NCI-H2196 treated with DMSO at 0.1 percent for 48 hours (cell line): ENCODE measurements at regions not wholly inside any gene's neighbourhood (a gene's known extent, or its start where the extent isn't known, plus 50 kb on each side); places are given as distances from the start of the nearest gene placed in this dataset.
A peak's percentile ranks its signal among the peaks of the same experiment; 100 is the strongest.

Experiments
- DNase-seq: peaks from one replicate; lab custom pipeline; 2025; ENCODE audit not compliant: unreplicated experiment; lab: John Stamatoyannopoulos, UW

DNA sequence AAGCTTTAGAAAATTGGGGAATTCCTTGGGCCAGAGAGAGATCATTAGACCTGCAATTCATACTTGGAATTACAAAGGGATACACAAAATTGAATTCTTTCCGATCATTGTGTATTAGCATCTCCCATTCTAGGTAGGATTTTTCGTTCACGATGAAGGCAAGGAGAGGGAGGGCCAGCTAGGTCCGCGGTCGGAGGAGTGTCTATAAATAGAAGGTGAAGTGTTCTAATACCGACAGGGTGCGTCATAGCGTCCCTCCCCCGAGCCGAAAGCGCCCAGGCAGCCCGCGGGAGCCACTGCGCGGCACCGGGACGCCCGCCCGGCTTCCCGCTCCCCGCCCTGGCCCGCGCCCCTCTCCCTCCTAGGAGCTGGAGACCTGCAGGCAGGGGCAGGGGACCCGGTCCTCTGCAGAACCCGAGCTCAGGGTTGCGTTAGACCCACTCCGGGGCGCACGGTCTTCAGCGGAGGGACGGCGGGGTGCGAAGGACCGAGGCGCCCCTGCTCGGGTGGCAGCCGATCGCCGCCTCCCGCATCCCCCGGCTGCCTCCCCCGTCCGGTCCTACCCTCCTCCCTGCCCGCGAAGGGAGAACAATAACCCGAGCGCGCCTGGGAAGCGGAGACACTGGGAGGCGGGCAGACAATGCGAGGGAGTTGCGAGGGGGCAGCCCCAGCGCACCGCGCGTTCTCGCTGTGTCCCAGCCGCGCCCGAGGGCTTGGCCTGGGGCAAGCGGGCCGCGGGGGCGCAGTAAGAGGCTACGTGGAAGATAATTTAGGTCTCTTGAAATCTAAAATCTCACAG lies 114.2 kb upstream of the SERTAD2 start:
- DNase-seq, result peak; percentile 13

DNA sequence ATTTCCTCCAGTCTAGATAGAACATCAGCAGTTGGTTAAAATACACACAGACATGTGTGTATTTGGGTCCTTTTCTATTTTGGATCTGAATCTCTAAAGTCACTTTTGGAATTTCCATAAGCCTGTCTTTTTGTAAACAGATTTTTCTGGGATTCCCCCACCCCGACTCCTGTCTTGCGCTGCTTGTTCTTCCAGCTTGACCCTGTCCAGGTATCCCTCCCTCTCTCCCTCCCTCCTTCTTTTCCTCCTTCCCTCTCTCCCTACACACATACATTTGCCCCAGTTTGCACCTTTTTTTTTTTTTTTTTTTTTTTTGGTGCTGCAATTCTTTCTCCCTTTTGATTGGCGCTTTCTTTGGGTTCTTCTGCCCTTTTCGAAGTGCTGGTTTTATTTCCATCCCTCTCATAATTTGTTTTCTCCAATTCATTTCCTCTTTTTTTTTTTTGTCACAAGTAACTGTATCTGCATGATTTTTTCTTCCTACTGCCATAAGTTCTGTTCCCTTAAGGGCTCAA lies 114.8 kb upstream of the SERTAD2 start:
- no peak for DNase-seq

DNA sequence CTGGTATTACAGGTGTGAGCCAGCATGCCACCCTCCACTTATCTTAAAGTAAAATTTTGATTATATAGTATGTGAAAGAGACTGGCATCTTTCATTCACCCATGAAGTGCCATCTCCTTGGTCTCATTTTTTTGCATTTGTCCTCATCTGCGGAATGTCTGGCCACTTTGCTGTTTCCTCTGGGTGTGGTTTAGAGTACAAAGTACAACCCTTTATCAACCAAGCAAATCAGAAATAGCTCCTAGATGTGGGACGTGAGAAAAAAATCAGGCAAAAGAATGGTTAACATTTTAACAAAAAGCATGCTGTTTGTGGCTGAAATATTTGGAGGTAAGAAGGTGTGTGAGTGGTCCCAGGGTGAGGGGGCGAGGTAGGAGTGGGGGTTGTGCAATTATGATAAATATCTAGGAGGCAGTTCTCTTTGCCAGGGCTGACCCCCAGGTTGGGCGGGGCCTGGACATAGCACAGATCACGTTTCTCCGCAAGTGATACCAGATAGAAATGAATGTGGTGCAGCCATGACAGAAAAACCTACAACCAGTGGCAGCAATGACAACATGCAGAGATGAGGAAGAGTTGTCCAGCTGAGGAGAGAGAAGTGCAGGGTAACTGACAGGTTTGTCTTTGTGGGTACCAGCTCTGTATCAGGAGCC lies 115.8 kb upstream of the SERTAD2 start:
- DNase-seq, result no peak

DNA sequence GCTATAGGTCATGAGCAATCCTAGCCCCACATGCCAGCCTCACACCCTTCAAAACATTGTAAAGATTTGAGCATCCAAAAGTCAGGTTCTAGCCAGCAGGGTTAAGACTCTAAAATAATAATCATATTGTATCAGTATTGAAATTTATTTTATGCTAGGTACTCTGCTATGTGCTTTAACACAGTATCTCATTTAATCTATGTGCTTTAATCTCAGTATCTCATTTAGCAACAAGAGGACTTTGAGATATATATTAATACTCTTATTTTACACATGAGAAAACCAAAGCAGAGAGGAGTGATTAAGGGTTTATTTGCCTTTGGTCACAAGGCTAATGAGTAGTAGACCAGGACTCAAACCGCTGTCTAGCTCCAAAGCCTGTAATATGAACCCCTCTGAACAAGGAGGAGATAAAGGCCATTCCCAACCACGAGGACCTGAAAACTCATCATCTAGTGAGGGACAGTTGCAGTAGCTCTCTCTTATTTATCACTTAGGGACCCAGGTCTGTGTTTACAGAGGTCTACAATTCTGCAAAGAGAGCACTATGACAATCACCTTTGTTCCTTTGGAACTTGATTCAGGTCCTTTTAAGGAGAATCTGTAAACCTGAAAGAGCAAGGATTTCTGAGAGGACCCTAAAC lies 116.5 kb upstream of the SERTAD2 start:
- DNase-seq, result no peak

DNA sequence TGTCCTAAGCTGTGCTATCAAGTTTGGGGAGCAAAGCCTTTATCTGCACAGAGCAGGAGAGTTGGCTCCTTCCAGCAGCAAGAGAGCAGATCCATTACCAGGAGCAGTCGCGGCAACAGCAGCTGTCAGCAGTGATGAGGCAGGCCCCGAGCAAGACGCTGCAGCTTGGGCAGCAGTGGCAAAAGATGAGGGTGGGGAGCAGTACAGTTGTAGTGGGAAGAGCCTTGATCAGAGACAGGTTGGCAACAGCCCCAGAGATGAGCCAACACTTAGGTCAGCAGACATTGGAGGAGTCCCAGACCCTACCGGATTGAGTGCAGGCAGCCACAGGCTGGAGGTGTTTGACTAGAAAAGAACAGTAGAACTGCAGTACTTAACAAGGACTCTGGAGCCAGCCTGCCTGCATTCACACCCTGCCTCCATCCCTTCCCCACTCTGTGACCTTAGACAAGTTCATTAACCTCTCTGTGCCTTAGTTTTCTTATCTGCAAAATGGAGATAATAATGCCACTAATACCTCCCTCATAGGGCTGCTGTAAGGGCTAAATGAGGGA lies 117.1 kb upstream of the SERTAD2 start:
- no peak for DNase-seq

DNA sequence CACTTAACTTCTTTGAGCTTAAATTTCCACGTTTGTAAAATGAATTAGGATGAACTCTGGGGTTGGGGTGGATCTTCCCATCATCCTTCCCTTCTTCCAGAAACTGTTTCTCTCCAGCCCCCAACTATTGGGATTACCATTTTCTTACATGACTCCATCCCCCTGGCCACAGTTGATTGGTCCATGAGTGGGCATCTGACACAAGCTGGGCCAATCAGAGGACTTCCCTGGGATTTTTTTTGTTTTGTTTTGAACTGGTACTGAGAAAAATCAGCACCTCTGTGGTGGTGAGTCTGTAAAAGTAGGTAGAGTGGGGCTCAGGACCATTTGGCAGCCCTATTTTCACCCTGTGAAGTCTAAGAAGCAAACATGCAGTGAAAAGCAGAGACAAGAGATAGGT lies 118.0 kb upstream of the SERTAD2 start:
- DNase-seq, result no peak

DNA sequence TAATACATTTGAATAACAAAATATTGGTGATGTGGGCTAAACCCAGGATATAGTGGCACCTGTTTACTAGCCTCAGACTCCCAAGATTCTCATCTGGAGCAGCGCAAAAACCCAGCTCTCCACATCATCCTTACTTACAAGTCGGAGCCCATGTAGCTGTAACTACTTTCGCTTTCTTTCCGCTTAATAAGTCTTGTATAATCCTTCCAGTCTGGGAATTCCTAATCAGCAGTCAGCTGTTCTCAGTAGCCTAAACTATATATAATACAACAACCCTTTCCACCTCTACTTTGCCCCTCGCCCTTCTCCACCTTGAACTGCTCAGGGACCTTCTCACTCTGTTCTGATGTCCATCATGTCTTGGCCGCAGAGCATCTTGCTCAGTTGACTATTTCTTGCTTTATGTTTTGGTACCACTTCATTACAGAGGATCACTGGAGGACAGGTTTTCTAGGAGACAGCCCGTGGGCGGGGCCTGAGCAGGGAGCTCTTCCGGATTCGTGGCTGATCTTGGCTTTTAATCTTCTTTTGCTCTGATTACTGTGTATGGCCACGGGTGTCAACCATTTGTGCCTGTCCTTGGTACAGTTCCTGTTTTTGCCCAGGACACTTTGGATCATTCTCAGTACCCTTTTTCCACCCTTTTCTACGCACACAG lies 119.9 kb upstream of the SERTAD2 start:
- no peak for DNase-seq

DNA sequence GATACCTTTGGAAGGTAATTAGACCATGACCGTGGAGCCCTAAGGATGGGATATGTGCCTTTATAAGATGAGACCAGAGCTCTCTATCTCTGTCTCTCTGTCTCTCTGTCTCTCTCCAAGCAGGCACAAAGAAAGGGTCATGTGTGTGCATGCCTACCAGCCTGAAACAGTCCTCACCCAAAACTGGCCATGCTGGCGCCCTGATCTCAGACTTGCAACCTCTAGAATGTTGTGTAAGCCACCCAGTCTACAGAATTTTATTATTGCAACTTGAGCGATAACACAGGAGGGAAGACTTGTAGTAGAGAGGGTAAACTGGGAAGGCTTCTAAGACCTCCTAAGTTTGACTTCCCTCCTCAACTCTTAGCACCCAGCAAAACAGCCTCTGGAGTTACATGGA lies 124.1 kb upstream of the SERTAD2 start:
- no peak for DNase-seq

DNA sequence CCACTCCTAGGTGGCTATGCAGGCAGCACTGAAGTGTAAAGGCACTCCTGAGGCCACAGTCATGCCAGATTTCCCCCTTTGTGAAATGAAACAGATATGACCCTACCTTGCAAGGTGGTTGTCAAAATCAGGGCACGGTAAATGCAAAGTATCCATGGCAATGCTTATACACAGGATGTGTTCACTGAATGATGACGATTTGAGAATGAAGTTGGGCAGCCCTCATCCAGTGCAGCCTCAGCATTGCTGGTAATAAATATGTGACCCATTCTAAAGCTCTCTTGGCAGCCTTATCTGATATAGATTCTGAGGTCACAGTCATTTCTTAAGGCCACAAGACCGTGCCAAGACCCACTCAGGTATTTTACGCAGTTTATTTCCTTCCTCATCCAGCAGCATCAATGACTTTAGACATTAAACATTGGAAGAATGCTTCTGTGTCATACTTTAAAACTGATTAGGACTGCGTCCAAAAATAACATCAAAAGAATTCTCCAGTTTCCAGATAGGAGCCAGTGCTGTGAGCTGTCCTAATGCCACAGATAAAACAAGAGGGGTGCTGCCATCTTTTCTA lies 125.5 kb upstream of the SERTAD2 start:
- DNase-seq, result no peak

DNA sequence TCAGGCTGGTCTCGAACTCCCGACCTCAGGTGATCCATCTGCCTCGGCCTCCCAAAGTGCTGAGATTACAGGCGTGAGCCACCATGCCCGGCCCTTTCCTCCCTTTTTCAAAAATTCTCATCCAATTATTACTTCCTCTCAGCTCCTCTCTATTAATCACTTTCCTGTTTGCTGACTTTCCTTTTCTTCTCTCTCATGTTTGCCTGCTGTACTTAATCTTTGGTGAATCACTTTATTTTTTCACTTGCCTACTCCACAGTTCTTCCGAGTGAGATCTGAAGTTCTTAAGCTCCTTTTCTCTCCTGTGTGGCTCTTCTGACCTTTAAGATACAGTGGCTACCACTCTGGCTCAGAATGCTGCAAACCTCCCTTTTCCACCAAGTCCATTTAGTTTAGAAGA lies 126.3 kb upstream of the SERTAD2 start:
- DNase-seq, result no peak

DNA sequence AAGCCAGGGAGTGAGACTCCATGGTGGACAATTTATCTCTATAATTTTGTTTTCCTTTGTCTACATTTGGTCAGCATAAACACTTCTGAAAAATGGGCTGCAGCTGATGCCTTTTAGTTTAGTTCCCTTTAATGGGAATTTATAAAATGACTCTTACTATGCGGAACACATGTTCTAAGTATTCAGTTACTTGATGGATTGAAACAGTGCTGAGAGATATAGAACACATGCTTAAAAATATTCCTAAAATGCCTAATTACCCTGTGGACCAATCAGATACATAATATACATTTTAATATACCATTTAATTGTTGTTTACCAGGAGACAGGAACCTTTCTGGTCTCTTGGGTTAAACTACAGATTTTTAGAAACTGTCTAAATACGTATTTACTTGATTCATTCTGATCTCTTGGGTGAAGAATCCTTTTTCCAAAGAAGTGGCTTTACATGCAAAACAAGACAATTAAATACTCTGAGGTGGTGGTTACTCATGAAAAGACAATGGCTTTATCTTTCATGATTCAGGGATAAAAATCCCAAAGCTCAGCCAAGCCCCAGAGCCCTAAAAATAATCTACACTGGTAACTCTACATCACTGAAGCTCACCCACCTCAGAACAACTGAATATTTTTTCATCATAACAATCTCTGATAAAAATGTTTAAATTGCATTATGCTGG lies 128.1 kb upstream of the SERTAD2 start:
- no peak for DNase-seq

DNA sequence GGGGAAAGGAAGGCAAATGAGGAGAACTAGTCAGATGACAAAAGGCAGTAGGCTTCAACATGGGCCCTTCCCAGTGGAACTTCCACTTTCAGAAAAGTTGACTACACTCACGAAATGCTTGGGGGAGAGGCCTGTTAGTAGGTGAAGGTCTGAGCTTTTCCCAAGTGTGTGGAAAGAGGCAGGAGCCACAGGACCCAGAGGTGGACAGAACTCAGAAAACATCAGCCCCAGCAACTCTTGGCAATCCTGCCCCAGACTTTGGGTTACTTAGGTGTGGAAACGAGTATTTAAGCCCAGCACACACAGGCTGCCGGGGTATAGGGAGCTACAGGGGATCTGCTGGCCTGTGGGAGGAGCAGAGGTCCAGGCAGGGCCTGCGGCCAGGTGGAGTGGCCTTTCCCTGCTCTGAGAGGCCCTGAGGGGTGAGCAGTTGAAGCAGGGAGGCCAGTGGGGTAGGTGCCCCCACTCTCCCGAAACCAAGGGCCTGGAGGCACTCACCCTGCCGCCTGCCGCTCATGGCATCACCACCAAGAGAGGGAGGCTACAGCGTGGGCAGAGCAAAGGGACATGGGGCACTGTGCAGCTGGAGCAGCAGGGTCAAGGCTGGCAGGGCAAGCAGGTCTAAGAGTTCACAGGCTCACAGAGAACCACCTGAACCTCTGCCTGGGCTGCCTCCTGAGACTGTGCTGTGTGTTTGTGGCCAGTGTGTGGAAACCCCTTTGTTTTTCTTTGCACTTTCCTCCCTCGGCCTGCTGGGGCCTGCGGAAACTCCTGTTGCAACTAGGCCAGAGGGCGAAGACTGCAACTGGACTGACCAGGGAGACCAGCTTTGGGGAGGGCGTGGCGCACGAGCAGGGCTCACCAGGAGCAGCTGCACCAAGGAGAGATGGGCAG lies 130.7 kb upstream of the SERTAD2 start:
- DNase-seq, result no peak

DNA sequence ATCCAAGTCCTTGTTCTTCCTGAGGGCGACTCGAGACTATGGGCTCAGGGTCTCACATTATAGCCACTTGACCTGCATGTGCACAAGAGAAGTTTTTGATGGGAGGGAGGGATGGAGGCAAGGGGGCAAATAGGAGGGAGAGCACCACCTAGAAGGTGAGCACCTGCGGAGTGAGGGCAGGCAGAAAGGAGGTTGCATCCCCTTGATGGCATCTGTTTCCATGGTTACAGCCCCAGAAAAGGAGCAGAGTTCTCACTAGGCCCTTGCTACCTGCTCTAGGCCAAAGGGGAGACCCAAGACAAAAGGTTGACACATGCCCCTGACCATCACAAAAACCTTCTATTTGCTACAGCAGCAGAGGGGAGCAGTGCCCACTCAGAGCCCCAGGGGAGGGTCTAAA lies 131.5 kb upstream of the SERTAD2 start:
- no peak for DNase-seq

DNA sequence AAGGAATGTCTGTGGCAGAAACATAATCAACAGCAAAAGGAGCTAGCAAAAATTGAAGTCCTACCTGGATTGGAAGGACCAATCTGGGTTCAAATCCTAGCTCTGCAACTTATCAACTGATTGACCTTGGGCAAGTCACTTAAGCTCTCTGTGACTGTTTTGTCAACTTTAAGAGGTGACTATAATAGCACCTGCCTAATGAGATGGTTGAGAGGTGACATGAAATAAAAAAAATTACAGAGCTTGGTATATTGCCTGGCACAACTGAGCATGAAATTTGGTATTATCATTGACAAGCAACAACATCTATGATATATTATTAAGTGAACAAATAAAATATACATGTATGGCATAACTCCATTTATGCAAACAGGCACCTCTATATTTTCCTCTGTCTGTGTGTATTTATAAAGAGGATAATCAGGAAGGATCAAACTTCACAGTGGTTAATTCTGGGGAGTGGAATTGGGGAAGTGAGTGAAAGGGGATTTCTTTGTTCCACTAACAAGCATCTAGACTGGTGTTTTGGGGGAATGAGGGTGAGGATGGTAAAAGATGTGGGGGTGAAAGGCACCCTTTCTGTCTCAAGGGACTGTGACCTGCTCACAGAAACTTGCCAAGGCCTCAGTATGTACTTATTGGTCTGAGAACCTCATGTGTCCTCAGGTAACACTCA lies 132.8 kb upstream of the SERTAD2 start:
- DNase-seq, result no peak

DNA sequence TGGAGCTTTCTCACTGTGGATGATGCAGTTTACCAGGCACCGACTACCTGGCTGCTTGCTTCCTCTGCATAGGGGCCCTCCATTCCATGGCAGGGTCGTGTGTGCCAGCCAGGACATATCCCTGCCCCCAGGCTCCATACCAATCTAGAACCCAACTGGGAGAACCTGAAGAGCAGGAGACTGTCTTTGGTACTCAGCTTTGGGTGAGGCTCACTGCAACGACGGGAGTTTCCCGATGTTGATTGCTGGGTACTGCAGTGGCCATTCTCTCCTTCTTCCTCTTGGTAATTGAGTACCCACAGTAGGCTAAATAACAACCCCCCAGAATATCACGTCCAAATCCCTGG lies 133.3 kb upstream of the SERTAD2 start:
- no peak for DNase-seq

DNA sequence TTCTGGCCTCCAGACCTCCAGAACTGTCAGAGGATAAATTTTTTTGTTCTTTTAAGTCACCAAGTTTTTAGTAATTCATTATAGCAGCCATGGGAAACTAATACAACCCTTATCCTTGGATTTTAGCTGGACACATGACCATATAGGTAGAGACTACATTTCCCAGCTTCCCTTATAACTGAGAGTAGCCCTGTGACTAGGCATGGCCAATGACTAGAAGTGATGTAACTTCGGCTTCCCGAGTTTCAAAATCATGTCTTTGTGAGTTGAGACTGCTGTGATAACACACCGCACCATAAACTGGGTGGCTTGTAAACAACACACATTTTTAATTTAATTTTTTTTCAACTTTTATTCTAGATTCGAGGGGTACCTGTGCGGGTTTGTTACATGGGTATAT lies 134.0 kb upstream of the SERTAD2 start:
- no peak for DNase-seq

DNA sequence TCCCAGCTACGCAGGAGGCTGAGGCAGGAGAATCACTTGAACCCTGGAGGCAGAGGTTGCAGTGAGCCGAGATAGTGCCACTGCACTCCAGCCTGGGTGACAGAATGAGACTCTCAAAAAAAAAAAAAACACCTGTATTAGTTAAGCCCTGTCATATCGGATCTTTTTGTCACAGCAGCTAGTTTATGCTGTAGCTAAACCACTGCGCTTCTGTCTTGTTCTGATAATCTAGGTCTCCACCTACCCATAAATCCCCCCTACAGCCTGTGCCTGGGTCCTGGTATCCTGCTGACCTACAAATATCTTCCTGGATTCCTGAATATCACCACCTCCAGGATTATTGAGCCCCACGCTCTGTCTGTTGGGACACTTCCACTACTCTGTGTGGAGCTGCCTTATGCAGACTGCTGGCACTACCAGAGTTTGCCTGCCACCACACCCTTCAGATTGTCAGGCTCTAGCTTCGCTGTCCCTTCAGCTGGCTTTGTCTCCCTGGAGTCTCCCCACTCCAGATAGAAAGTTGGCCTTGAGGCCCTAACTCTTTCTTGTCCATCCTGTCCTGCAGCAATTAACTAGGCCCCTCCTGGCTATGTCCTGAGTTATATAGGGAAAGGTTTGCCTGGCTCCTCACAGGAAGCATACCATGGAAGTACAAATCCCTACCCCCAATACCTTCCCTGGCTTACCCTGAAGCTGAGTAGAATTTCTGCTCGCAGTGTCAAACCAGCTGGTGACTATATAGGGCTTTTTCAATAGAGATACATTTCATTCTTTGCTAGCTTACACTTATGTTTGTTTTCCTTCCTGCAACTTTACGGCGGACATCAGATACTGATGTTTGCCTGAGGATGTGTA lies 136.0 kb upstream of the SERTAD2 start:
- DNase-seq, result no peak

DNA sequence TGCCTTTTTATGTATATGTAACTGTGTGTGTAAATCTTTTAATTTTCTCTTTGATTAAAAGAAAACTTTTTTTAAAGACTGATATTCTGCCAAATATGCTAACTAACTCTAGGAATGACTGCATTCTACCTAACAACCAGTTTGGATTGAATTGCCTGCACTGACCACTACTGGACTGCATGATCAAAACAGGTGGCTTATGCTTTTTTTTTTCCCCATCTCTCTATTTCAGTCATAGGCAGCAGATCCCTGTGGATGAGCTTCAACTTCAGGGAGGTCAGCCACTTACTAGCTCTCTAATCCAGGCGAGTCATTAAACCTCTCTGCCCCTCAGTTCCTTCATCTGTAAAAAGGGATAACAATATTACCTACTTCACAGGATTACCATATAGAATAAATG lies 138.6 kb upstream of the SERTAD2 start:
- no peak for DNase-seq
